ENCODE measurements at regions not wholly inside any gene's neighbourhood (a gene's known extent, or its start where the extent isn't known, plus 50 kb on each side); places are given as distances from the start of the nearest gene placed in this dataset.

GRCh38 chr5:20055301-20055700 is 67.3 kb upstream of the CDH18 start:
- no peak for DNase-seq
- intact Hi-C loops (cut with micrococcal nuclease) = no loop called here
- Histone ChIP-seq H3K27me3 (ENCODE audit: low read depth) (no peaks in the 10 kb centered on the region), H3K36me3 (no peaks in the 10 kb centered on the region), H3K27ac (replicated peaks) (no peak overlapping the region), H3K4me3 (no peak overlapping the region), H3K9me3 (replicated peaks) (peaks cover 8% of the 10 kb centered on the region), H3K4me1 (no peaks in the 10 kb centered on the region)
- TF ChIP-seq CTCF (IDR thresholded peaks at IDR 0.05; ENCODE audit: borderline replicate concordance) = no peak

GRCh38 chr5:20050262-20050661 is 62.3 kb upstream of the CDH18 start:
- no peak for TF ChIP-seq CTCF (IDR thresholded peaks at IDR 0.05; ENCODE audit: borderline replicate concordance)
- Histone ChIP-seq H3K27ac (replicated peaks) (no peak overlapping the region), H3K36me3 (no peaks in the 10 kb centered on the region), H3K9me3 (replicated peaks) (peaks cover 21% of the 10 kb centered on the region), H3K4me3 (no peak overlapping the region), H3K27me3 (ENCODE audit: low read depth) (no peaks in the 10 kb centered on the region), H3K4me1 (no peaks in the 10 kb centered on the region)
- no peak for DNase-seq
- intact Hi-C loops (cut with micrococcal nuclease) = no loop called here

GRCh38 chr5:20044460-20044859 is 56.5 kb upstream of the CDH18 start:
- Histone ChIP-seq H3K9me3 (replicated peaks) (peaks cover 15% of the 10 kb centered on the region), H3K4me1 (no peaks in the 10 kb centered on the region), H3K27me3 (ENCODE audit: low read depth) (no peaks in the 10 kb centered on the region), H3K36me3 (no peaks in the 10 kb centered on the region), H3K27ac (replicated peaks) (no peak overlapping the region), H3K4me3 (no peak overlapping the region)
- no peak for TF ChIP-seq CTCF (IDR thresholded peaks at IDR 0.05; ENCODE audit: borderline replicate concordance)
- no peak for DNase-seq
- intact Hi-C loops (cut with micrococcal nuclease) = no loop called here

- Histone ChIP-seq H3K4me1 (no peaks in the 10 kb centered on the region), H3K9me3 (replicated peaks) (peaks cover 37% of the 10 kb centered on the region), H3K27ac (replicated peaks) (no peak overlapping the region), H3K36me3 (no peaks in the 10 kb centered on the region), H3K27me3 (ENCODE audit: low read depth) (no peaks in the 10 kb centered on the region), H3K4me3 (no peak overlapping the region)
- intact Hi-C loops (cut with micrococcal nuclease) = no loop called here
- TF ChIP-seq CTCF (IDR thresholded peaks at IDR 0.05; ENCODE audit: borderline replicate concordance) = no peak
- no peak for DNase-seq
Observed at GRCh38 chr5:20041326-20042274, 53.6 kb upstream of the CDH18 start.

GRCh38 chr5:20040901-20041300 is 52.9 kb upstream of the CDH18 start:
- intact Hi-C loops (cut with micrococcal nuclease) = no loop called here
- peaks cover 44% of the 10 kb centered on the region for H3K9me3 ChIP-seq (replicated peaks)
- H3K4me3 ChIP-seq = no peak overlapping the region
- H3K36me3 ChIP-seq = no peaks in the 10 kb centered on the region
- H3K27me3 ChIP-seq (ENCODE audit: low read depth) = no peaks in the 10 kb centered on the region
- H3K4me1 ChIP-seq = no peaks in the 10 kb centered on the region
- DNase-seq = no peak
- TF ChIP-seq CTCF (IDR thresholded peaks at IDR 0.05; ENCODE audit: borderline replicate concordance) = no peak
- no peak overlapping the region for H3K27ac ChIP-seq (replicated peaks)
